ENCODE measurements at regions not wholly inside any gene's neighbourhood (a gene's known extent, or its start where the extent isn't known, plus 50 kb on each side); places are given as distances from the start of the nearest gene placed in this dataset.

DNA sequence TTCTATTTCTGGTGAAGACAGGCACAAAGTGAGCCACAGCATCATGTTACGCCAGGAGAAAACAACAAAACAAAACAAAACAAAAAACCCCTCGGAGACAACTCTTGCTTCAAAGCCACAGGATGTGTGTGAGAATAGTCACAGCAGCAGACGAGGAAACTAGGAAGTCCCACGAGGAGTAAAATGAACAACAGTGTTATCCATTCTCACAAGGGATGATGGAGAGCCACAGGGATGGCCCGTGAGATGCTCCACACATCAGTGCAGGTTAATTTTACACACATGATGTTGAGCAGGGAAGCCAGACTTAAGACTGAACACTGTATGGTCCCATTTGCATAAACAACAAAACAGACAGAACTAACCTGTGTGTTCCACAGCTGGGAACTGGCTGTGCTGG, 128.5 kb upstream of the TMEM18 start:
- H3K79me2 ChIP-seq (replicated peaks; ENCODE audit: insufficient read depth), result no peaks in the 10 kb centered on the region
- Mint-ChIP-seq H3K4me3 (no peak overlapping the region), H3K36me3 (ENCODE audit: low read depth) (no peaks in the 10 kb centered on the region), H3K27me3 (ENCODE audit: insufficient read depth, low read depth, poor library complexity) (peaks cover 2% of the 10 kb centered on the region), H3K4me1 (no peaks in the 10 kb centered on the region), H3K27ac (no peak overlapping the region), H3K9me3 (no peaks in the 10 kb centered on the region)
- H3K27me3 ChIP-seq (ENCODE audit: insufficient read depth), result no peaks in the 10 kb centered on the region
- no peak overlapping the region for H3K27ac ChIP-seq (ENCODE audit: low read depth)
- H3K4me3 ChIP-seq, result no peak overlapping the region
- no peaks in the 10 kb centered on the region for H3K9me2 ChIP-seq (ENCODE audit: insufficient read depth)
- no peak overlapping the region for H3K4me2 ChIP-seq
- ATAC-seq, result no peak
- H4K20me1 ChIP-seq (replicated peaks; ENCODE audit: insufficient read depth), result no peaks in the 10 kb centered on the region
- H3F3A ChIP-seq (replicated peaks; ENCODE audit: low read depth), result no peaks in the 10 kb centered on the region
- no peaks in the 10 kb centered on the region for H3K36me3 ChIP-seq (ENCODE audit: insufficient read depth)
- TF ChIP-seq JUNB (IDR thresholded peaks at IDR 0.05; ENCODE audit: unreplicated experiment) (no peak), EZH2 (IDR thresholded peaks at IDR 0.05; ENCODE audit: low read depth, unreplicated experiment) (no peak), STAT1 (IDR thresholded peaks at IDR 0.05; ENCODE audit: unreplicated experiment) (no peak), POLR2AphosphoS5 (IDR thresholded peaks at IDR 0.05; ENCODE audit: low read depth) (no peak), ZNF331 (CRISPR knock-in tag; IDR thresholded peaks at IDR 0.05; ENCODE audit: low read depth) (no peak), NANOG (IDR thresholded peaks at IDR 0.05; ENCODE audit: borderline replicate concordance) (no peak), CREB1 (CRISPR knock-in tag; IDR thresholded peaks at IDR 0.05; ENCODE audit: low read depth) (no peak), EZH2phosphoT487 (IDR thresholded peaks at IDR 0.05; ENCODE audit: unreplicated experiment) (no peak), ZNF114 (CRISPR knock-in tag; IDR thresholded peaks at IDR 0.05) (no peak)
- TF ChIP-seq, protein P1, sequence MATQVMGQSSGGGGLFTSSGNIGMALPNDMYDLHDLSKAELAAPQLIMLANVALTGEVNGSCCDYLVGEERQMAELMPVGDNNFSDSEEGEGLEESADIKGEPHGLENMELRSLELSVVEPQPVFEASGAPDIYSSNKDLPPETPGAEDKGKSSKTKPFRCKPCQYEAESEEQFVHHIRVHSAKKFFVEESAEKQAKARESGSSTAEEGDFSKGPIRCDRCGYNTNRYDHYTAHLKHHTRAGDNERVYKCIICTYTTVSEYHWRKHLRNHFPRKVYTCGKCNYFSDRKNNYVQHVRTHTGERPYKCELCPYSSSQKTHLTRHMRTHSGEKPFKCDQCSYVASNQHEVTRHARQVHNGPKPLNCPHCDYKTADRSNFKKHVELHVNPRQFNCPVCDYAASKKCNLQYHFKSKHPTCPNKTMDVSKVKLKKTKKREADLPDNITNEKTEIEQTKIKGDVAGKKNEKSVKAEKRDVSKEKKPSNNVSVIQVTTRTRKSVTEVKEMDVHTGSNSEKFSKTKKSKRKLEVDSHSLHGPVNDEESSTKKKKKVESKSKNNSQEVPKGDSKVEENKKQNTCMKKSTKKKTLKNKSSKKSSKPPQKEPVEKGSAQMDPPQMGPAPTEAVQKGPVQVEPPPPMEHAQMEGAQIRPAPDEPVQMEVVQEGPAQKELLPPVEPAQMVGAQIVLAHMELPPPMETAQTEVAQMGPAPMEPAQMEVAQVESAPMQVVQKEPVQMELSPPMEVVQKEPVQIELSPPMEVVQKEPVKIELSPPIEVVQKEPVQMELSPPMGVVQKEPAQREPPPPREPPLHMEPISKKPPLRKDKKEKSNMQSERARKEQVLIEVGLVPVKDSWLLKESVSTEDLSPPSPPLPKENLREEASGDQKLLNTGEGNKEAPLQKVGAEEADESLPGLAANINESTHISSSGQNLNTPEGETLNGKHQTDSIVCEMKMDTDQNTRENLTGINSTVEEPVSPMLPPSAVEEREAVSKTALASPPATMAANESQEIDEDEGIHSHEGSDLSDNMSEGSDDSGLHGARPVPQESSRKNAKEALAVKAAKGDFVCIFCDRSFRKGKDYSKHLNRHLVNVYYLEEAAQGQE (IDR thresholded peaks at IDR 0.05; ENCODE audit: unreplicated experiment), result no peak
- TF ChIP-seq, protein P2, sequence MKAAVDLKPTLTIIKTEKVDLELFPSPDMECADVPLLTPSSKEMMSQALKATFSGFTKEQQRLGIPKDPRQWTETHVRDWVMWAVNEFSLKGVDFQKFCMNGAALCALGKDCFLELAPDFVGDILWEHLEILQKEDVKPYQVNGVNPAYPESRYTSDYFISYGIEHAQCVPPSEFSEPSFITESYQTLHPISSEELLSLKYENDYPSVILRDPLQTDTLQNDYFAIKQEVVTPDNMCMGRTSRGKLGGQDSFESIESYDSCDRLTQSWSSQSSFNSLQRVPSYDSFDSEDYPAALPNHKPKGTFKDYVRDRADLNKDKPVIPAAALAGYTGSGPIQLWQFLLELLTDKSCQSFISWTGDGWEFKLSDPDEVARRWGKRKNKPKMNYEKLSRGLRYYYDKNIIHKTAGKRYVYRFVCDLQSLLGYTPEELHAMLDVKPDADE (IDR thresholded peaks at IDR 0.05), result no peak
- TF ChIP-seq, protein P3, sequence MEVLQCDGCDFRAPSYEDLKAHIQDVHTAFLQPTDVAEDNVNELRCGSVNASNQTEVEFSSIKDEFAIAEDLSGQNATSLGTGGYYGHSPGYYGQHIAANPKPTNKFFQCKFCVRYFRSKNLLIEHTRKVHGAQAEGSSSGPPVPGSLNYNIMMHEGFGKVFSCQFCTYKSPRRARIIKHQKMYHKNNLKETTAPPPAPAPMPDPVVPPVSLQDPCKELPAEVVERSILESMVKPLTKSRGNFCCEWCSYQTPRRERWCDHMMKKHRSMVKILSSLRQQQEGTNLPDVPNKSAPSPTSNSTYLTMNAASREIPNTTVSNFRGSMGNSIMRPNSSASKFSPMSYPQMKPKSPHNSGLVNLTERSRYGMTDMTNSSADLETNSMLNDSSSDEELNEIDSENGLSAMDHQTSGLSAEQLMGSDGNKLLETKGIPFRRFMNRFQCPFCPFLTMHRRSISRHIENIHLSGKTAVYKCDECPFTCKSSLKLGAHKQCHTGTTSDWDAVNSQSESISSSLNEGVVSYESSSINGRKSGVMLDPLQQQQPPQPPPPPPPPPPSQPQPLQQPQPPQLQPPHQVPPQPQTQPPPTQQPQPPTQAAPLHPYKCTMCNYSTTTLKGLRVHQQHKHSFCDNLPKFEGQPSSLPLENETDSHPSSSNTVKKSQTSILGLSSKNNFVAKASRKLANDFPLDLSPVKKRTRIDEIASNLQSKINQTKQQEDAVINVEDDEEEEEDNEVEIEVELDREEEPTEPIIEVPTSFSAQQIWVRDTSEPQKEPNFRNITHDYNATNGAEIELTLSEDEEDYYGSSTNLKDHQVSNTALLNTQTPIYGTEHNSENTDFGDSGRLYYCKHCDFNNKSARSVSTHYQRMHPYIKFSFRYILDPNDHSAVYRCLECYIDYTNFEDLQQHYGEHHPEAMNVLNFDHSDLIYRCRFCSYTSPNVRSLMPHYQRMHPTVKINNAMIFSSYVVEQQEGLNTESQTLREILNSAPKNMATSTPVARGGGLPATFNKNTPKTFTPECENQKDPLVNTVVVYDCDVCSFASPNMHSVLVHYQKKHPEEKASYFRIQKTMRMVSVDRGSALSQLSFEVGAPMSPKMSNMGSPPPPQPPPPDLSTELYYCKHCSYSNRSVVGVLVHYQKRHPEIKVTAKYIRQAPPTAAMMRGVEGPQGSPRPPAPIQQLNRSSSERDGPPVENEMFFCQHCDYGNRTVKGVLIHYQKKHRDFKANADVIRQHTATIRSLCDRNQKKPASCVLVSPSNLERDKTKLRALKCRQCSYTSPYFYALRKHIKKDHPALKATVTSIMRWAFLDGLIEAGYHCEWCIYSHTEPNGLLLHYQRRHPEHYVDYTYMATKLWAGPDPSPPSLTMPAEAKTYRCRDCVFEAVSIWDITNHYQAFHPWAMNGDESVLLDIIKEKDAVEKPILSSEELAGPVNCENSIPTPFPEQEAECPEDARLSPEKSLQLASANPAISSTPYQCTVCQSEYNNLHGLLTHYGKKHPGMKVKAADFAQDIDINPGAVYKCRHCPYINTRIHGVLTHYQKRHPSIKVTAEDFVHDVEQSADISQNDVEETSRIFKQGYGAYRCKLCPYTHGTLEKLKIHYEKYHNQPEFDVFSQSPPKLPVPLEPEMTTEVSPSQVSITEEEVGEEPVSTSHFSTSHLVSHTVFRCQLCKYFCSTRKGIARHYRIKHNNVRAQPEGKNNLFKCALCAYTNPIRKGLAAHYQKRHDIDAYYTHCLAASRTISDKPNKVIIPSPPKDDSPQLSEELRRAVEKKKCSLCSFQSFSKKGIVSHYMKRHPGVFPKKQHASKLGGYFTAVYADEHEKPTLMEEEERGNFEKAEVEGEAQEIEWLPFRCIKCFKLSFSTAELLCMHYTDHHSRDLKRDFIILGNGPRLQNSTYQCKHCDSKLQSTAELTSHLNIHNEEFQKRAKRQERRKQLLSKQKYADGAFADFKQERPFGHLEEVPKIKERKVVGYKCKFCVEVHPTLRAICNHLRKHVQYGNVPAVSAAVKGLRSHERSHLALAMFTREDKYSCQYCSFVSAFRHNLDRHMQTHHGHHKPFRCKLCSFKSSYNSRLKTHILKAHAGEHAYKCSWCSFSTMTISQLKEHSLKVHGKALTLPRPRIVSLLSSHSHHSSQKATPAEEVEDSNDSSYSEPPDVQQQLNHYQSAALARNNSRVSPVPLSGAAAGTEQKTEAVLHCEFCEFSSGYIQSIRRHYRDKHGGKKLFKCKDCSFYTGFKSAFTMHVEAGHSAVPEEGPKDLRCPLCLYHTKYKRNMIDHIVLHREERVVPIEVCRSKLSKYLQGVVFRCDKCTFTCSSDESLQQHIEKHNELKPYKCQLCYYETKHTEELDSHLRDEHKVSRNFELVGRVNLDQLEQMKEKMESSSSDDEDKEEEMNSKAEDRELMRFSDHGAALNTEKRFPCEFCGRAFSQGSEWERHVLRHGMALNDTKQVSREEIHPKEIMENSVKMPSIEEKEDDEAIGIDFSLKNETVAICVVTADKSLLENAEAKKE (CRISPR knock-in tag; IDR thresholded peaks at IDR 0.05), result no peak
- TF ChIP-seq, protein P4, sequence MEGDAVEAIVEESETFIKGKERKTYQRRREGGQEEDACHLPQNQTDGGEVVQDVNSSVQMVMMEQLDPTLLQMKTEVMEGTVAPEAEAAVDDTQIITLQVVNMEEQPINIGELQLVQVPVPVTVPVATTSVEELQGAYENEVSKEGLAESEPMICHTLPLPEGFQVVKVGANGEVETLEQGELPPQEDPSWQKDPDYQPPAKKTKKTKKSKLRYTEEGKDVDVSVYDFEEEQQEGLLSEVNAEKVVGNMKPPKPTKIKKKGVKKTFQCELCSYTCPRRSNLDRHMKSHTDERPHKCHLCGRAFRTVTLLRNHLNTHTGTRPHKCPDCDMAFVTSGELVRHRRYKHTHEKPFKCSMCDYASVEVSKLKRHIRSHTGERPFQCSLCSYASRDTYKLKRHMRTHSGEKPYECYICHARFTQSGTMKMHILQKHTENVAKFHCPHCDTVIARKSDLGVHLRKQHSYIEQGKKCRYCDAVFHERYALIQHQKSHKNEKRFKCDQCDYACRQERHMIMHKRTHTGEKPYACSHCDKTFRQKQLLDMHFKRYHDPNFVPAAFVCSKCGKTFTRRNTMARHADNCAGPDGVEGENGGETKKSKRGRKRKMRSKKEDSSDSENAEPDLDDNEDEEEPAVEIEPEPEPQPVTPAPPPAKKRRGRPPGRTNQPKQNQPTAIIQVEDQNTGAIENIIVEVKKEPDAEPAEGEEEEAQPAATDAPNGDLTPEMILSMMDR (conservative IDR thresholded peaks at IDR 0.05; ENCODE audit: low read depth in 2 of 2), result no peak
- no peaks in the 10 kb centered on the region for H3K4me1 ChIP-seq (ENCODE audit: insufficient read depth)
- DNase-seq (ENCODE audit: low spot score), result no peak
- no peak overlapping the region for H2AFZ ChIP-seq

Data from GM23338 (cell line).